ENCODE measurements at regions not wholly inside any gene's neighbourhood (a gene's known extent, or its start where the extent isn't known, plus 50 kb on each side); places are given as distances from the start of the nearest gene placed in this dataset.

GRCh38 chr17:73694491-73694890 lies 50.2 kb upstream of the SDK2 start:
- TF ChIP-seq SP140L (CRISPR knock-in tag; IDR thresholded peaks at IDR 0.05; ENCODE audit: borderline replicate concordance) (no peak), MTF2 (CRISPR knock-in tag; IDR thresholded peaks at IDR 0.05; ENCODE audit: borderline replicate concordance) (no peak), GABPB1 (CRISPR knock-in tag; IDR thresholded peaks at IDR 0.05) (no peak), SETDB1 (CRISPR knock-in tag; IDR thresholded peaks at IDR 0.05; ENCODE audit: borderline replicate concordance) (no peak), ZNF737 (CRISPR knock-in tag; IDR thresholded peaks at IDR 0.05; ENCODE audit: borderline replicate concordance) (no peak), MXI1 (IDR thresholded peaks at IDR 0.05; ENCODE audit: borderline replicate concordance, low read depth, low read length) (no peak), ESRRA (CRISPR knock-in tag; IDR thresholded peaks at IDR 0.05; ENCODE audit: low read depth) (no peak), RNF2 (conservative IDR thresholded peaks at IDR 0.05; ENCODE audit: low read depth) (no peak), ZNF883 (CRISPR knock-in tag; IDR thresholded peaks at IDR 0.05; ENCODE audit: not compliant biosample characterization) (no peak), CENPT (CRISPR knock-in tag; IDR thresholded peaks at IDR 0.05; ENCODE audit: low read depth) (no peak), KLF16 (CRISPR knock-in tag; IDR thresholded peaks at IDR 0.05) (no peak), CTCF (CRISPR knock-in tag; IDR thresholded peaks at IDR 0.05) (no peak)
- TF ChIP-seq, protein P1, sequence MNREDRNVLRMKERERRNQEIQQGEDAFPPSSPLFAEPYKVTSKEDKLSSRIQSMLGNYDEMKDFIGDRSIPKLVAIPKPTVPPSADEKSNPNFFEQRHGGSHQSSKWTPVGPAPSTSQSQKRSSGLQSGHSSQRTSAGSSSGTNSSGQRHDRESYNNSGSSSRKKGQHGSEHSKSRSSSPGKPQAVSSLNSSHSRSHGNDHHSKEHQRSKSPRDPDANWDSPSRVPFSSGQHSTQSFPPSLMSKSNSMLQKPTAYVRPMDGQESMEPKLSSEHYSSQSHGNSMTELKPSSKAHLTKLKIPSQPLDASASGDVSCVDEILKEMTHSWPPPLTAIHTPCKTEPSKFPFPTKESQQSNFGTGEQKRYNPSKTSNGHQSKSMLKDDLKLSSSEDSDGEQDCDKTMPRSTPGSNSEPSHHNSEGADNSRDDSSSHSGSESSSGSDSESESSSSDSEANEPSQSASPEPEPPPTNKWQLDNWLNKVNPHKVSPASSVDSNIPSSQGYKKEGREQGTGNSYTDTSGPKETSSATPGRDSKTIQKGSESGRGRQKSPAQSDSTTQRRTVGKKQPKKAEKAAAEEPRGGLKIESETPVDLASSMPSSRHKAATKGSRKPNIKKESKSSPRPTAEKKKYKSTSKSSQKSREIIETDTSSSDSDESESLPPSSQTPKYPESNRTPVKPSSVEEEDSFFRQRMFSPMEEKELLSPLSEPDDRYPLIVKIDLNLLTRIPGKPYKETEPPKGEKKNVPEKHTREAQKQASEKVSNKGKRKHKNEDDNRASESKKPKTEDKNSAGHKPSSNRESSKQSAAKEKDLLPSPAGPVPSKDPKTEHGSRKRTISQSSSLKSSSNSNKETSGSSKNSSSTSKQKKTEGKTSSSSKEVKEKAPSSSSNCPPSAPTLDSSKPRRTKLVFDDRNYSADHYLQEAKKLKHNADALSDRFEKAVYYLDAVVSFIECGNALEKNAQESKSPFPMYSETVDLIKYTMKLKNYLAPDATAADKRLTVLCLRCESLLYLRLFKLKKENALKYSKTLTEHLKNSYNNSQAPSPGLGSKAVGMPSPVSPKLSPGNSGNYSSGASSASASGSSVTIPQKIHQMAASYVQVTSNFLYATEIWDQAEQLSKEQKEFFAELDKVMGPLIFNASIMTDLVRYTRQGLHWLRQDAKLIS (CRISPR knock-in tag; IDR thresholded peaks at IDR 0.05) = no peak
- TF ChIP-seq, protein P2, sequence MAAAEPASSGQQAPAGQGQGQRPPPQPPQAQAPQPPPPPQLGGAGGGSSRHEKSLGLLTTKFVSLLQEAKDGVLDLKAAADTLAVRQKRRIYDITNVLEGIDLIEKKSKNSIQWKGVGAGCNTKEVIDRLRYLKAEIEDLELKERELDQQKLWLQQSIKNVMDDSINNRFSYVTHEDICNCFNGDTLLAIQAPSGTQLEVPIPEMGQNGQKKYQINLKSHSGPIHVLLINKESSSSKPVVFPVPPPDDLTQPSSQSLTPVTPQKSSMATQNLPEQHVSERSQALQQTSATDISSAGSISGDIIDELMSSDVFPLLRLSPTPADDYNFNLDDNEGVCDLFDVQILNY (CRISPR knock-in tag; conservative IDR thresholded peaks at IDR 0.05) = no peak

All from HepG2 (cell line).